Activated naive CD4-positive, alpha-beta T cell treated with anti-CD3 and anti-CD28 coated beads, Interleukin-2, amount 50 U/mL, for 72 hours (primary cell): ENCODE measurements at regions not wholly inside any gene's neighbourhood (a gene's known extent, or its start where the extent isn't known, plus 50 kb on each side); places are given as distances from the start of the nearest gene placed in this dataset.
A peak's percentile ranks its signal among the peaks of the same experiment; 100 is the strongest.

Experiments
- ATAC-seq, 2 donors: fragments of 150-1000 bp; cut with Tn5 transposase; 2 replicates each; pipeline ENCODE4 v1.10.0; 2021; ENCODE audit warnings: mild to moderate bottlenecking in 2 of 2, moderate library complexity in 2 of 2
- DNase-seq, 2 donors: peaks; one replicate each; pipeline ENCODE4 v3.0.0; 2021 to 2022; ENCODE audit warnings: low spot score in 2 of 2
- H3K27ac Mint-ChIP-seq, 2 donors: one replicate each; pipeline ENCODE4 v1.8.0; 2022; ENCODE audit warnings: mild to moderate bottlenecking in 2 of 2, mixed read lengths in 2 of 2
- H3K36me3 Mint-ChIP-seq, 2 donors: one replicate each; pipeline ENCODE4 v1.8.0; 2022; ENCODE audit warnings: mixed read lengths in 2 of 2
- H3K9me3 Mint-ChIP-seq, 2 donors: one replicate each; pipeline ENCODE4 v1.8.0; 2022; ENCODE audit warnings: mixed read lengths in 2 of 2

- no peaks in the 10 kb centered on the region for H3K9me3 Mint-ChIP-seq
- H3K36me3 Mint-ChIP-seq: no peaks in the 10 kb centered on the region
- no peak overlapping the region for H3K27ac Mint-ChIP-seq
- no peak for ATAC-seq
- no peak for DNase-seq
Measured at GRCh38 chr6:6407071-6407741, 86.7 kb upstream of the F13A1 start.

GRCh38 chr6:6409397-6410030 is 89.1 kb upstream of the F13A1 start:
- Mint-ChIP-seq H3K9me3 (no peaks in the 10 kb centered on the region), H3K27ac (peak overlapping the region in 1 of 2 donors; percentile 17), H3K36me3 (no peaks in the 10 kb centered on the region)
- no peak for ATAC-seq
- DNase-seq: no peak

- DNase-seq: no peak
- H3K27ac Mint-ChIP-seq: no peak overlapping the region
- H3K9me3 Mint-ChIP-seq: no peaks in the 10 kb centered on the region
- ATAC-seq: no peak
- no peaks in the 10 kb centered on the region for H3K36me3 Mint-ChIP-seq
Measured at GRCh38 chr6:6411115-6411514, 90.7 kb upstream of the F13A1 start.

- DNase-seq (no peak), ATAC-seq (no peak)
- Mint-ChIP-seq H3K36me3 (no peaks in the 10 kb centered on the region), H3K27ac (no peak overlapping the region), H3K9me3 (no peaks in the 10 kb centered on the region)
Measured at GRCh38 chr6:6412221-6412620, 91.8 kb upstream of the F13A1 start.

GRCh38 chr6:6412700-6413099 is 92.2 kb upstream of the F13A1 start:
- H3K36me3 Mint-ChIP-seq: no peaks in the 10 kb centered on the region
- ATAC-seq (no peak), DNase-seq (no peak)
- H3K9me3 Mint-ChIP-seq: no peaks in the 10 kb centered on the region
- no peak overlapping the region for H3K27ac Mint-ChIP-seq

- Mint-ChIP-seq H3K36me3 (no peaks in the 10 kb centered on the region), H3K9me3 (no peaks in the 10 kb centered on the region), H3K27ac (no peak overlapping the region)
- DNase-seq (no peak), ATAC-seq (no peak)
Measured at GRCh38 chr6:6414931-6415330, 94.5 kb upstream of the F13A1 start.

GRCh38 chr6:6417475-6417874 is 97.0 kb upstream of the F13A1 start:
- no peak for ATAC-seq
- H3K36me3 Mint-ChIP-seq: peaks cover 0 to 6% of the 10 kb centered on the region in 2 donors
- no peak for DNase-seq
- no peak overlapping the region for H3K27ac Mint-ChIP-seq
- H3K9me3 Mint-ChIP-seq: no peaks in the 10 kb centered on the region

- ATAC-seq: no peak
- peaks cover 9 to 15% of the 10 kb centered on the region in 2 donors for H3K36me3 Mint-ChIP-seq
- no peak overlapping the region for H3K27ac Mint-ChIP-seq
- peaks cover 5 to 7% of the 10 kb centered on the region in 2 donors for H3K9me3 Mint-ChIP-seq
- no peak for DNase-seq
Measured at GRCh38 chr6:6418421-6418820, 98.0 kb upstream of the F13A1 start.

GRCh38 chr6:6420107-6420506 is 99.6 kb upstream of the F13A1 start:
- DNase-seq (no peak), ATAC-seq (no peak)
- H3K27ac Mint-ChIP-seq: no peak overlapping the region
- peaks cover 12 to 20% of the 10 kb centered on the region in 2 donors for H3K9me3 Mint-ChIP-seq
- peaks cover 15 to 28% of the 10 kb centered on the region in 2 donors for H3K36me3 Mint-ChIP-seq

GRCh38 chr6:6434151-6434550 is 113.7 kb upstream of the F13A1 start:
- no peak overlapping the region for H3K27ac Mint-ChIP-seq
- H3K9me3 Mint-ChIP-seq: peaks cover 5 to 13% of the 10 kb centered on the region in 2 donors
- ATAC-seq (no peak), DNase-seq (no peak)
- H3K36me3 Mint-ChIP-seq: no peaks in the 10 kb centered on the region

- Mint-ChIP-seq H3K36me3 (no peaks in the 10 kb centered on the region), H3K9me3 (peaks cover 5 to 11% of the 10 kb centered on the region in 2 donors), H3K27ac (no peak overlapping the region)
- ATAC-seq (no peak), DNase-seq (no peak)
Measured at GRCh38 chr6:6434723-6435122, 114.3 kb upstream of the F13A1 start.

GRCh38 chr6:6436366-6436765 is 115.9 kb upstream of the F13A1 start:
- ATAC-seq: no peak
- DNase-seq: no peak
- Mint-ChIP-seq H3K9me3 (peaks cover 5 to 6% of the 10 kb centered on the region in 2 donors), H3K27ac (no peak overlapping the region), H3K36me3 (no peaks in the 10 kb centered on the region)

GRCh38 chr6:6436946-6437345 is 116.5 kb upstream of the F13A1 start:
- H3K27ac Mint-ChIP-seq: no peak overlapping the region
- no peaks in the 10 kb centered on the region for H3K36me3 Mint-ChIP-seq
- H3K9me3 Mint-ChIP-seq: peaks cover 5 to 6% of the 10 kb centered on the region in 2 donors
- no peak for ATAC-seq
- DNase-seq: no peak

- Mint-ChIP-seq H3K27ac (no peak overlapping the region), H3K9me3 (peaks cover 5 to 6% of the 10 kb centered on the region in 2 donors), H3K36me3 (no peaks in the 10 kb centered on the region)
- DNase-seq (no peak), ATAC-seq (no peak)
Measured at GRCh38 chr6:6438286-6438685, 117.8 kb upstream of the F13A1 start.

- no peak for DNase-seq
Measured at GRCh38 chr6:6439778-6440177, 119.3 kb upstream of the F13A1 start.

GRCh38 chr6:6452002-6452401 is 131.5 kb upstream of the F13A1 start:
- no peak overlapping the region for H3K27ac Mint-ChIP-seq
- H3K9me3 Mint-ChIP-seq: no peaks in the 10 kb centered on the region
- DNase-seq: no peak
- H3K36me3 Mint-ChIP-seq: no peaks in the 10 kb centered on the region
- ATAC-seq: no peak

More at GRCh38 chr6:6439778-6440177, 119.3 kb upstream of the F13A1 start:
- Mint-ChIP-seq H3K9me3 (peaks cover 5 to 6% of the 10 kb centered on the region in 2 donors), H3K27ac (no peak overlapping the region), H3K36me3 (no peaks in the 10 kb centered on the region)
- no peak for ATAC-seq

- Mint-ChIP-seq H3K27ac (no peak overlapping the region), H3K9me3 (no peaks in the 10 kb centered on the region), H3K36me3 (peaks cover 0 to 4% of the 10 kb centered on the region in 2 donors)
- ATAC-seq: no peak
- DNase-seq: no peak
Measured at GRCh38 chr6:6453186-6453585, 132.7 kb upstream of the F13A1 start.

GRCh38 chr6:6455272-6455671 is 133.2 kb upstream of the LY86 start:
- no peak for ATAC-seq
- H3K27ac Mint-ChIP-seq: no peak overlapping the region
- H3K36me3 Mint-ChIP-seq: peaks cover 0 to 4% of the 10 kb centered on the region in 2 donors

More at GRCh38 chr6:6455272-6455671, 133.2 kb upstream of the LY86 start:
- H3K9me3 Mint-ChIP-seq: peaks cover 0 to 4% of the 10 kb centered on the region in 2 donors
- DNase-seq: no peak
